ENCODE measurements at regions not wholly inside any gene's neighbourhood (a gene's known extent, or its start where the extent isn't known, plus 50 kb on each side); places are given as distances from the start of the nearest gene placed in this dataset.

GRCh38 chr9:38141746-38142591, 72.9 kb upstream of the SHB start:
- TF ChIP-seq POLR2AphosphoS5 (IDR thresholded peaks at IDR 0.05; ENCODE audit: low read depth, low read length) (no peak), CTCF (IDR thresholded peaks at IDR 0.05) (no peak), REST (IDR thresholded peaks at IDR 0.05; ENCODE audit: insufficient read depth in 1 of 2, low read depth in 2 of 2, low read length in 1 of 2) (no peak), SIN3A (IDR thresholded peaks at IDR 0.05; ENCODE audit: borderline replicate concordance, insufficient read depth, low read depth, low read length) (no peak)
